ENCODE measurements at regions not wholly inside any gene's neighbourhood (a gene's known extent, or its start where the extent isn't known, plus 50 kb on each side); places are given as distances from the start of the nearest gene placed in this dataset.
A peak's percentile ranks its signal among the peaks of the same experiment; 100 is the strongest.

GRCh38 chr1:193514397-193514796, 328.0 kb upstream of the B3GALT2 start:
- intact Hi-C loops (cut with micrococcal nuclease), result no loop called here
- Mint-ChIP-seq H3K4me1 (ENCODE audit: low read depth) (peaks cover 7% of the 10 kb centered on the region), H3K9me3 (peaks cover 9% of the 10 kb centered on the region), H3K36me3 (ENCODE audit: low read depth) (peaks cover 7% of the 10 kb centered on the region), H3K27ac (no peak overlapping the region), H3K27me3 (ENCODE audit: low read depth) (no peaks in the 10 kb centered on the region), H3K4me3 (no peak overlapping the region)
- DNase-seq, result no peak
- CTCF ChIA-PET, result no interaction called here

- peaks cover 7% of the 10 kb centered on the region for H3K4me1 Mint-ChIP-seq (ENCODE audit: low read depth)
- H3K4me3 Mint-ChIP-seq, result no peak overlapping the region
- peaks cover 7% of the 10 kb centered on the region for H3K36me3 Mint-ChIP-seq (ENCODE audit: low read depth)
- intact Hi-C loops (cut with micrococcal nuclease), result no loop called here
- no peak overlapping the region for H3K27ac Mint-ChIP-seq
- CTCF ChIA-PET, result interaction anchor here (0.6 kb wide), 1 partner anchor 12 kb away, joined by 4 read pairs; no protein-coding TSS in a partner anchor
- H3K27me3 Mint-ChIP-seq (ENCODE audit: low read depth), result no peaks in the 10 kb centered on the region
- DNase-seq, result no peak
- peaks cover 9% of the 10 kb centered on the region for H3K9me3 Mint-ChIP-seq
Measured at GRCh38 chr1:193513032-193513431, 326.6 kb upstream of the B3GALT2 start.

- peaks cover 7% of the 10 kb centered on the region for H3K4me1 Mint-ChIP-seq (ENCODE audit: low read depth)
- no peaks in the 10 kb centered on the region for H3K36me3 Mint-ChIP-seq (ENCODE audit: low read depth)
- intact Hi-C loops (cut with micrococcal nuclease), result no loop called here
- CTCF ChIA-PET, result no interaction called here
- peaks cover 2% of the 10 kb centered on the region for H3K9me3 Mint-ChIP-seq
- H3K4me3 Mint-ChIP-seq, result no peak overlapping the region
- DNase-seq, result no peak
- no peak overlapping the region for H3K27ac Mint-ChIP-seq
- H3K27me3 Mint-ChIP-seq (ENCODE audit: low read depth), result no peaks in the 10 kb centered on the region
Measured at GRCh38 chr1:193504920-193505319, 318.5 kb upstream of the B3GALT2 start.

- intact Hi-C loops (cut with micrococcal nuclease), result no loop called here
- H3K36me3 Mint-ChIP-seq (ENCODE audit: low read depth), result no peaks in the 10 kb centered on the region
- H3K4me3 Mint-ChIP-seq, result no peak overlapping the region
- DNase-seq, result no peak
- peaks cover 5% of the 10 kb centered on the region for H3K4me1 Mint-ChIP-seq (ENCODE audit: low read depth)
- H3K9me3 Mint-ChIP-seq, result no peaks in the 10 kb centered on the region
- H3K27ac Mint-ChIP-seq, result no peak overlapping the region
- H3K27me3 Mint-ChIP-seq (ENCODE audit: low read depth), result no peaks in the 10 kb centered on the region
- CTCF ChIA-PET, result no interaction called here
Measured at GRCh38 chr1:193498088-193498655, 311.8 kb upstream of the B3GALT2 start.

- intact Hi-C loops (cut with micrococcal nuclease), result no loop called here
- H3K4me1 Mint-ChIP-seq (ENCODE audit: low read depth), result peaks cover 23% of the 10 kb centered on the region
- no peak for DNase-seq
- peaks cover 5% of the 10 kb centered on the region for H3K9me3 Mint-ChIP-seq
- CTCF ChIA-PET, result no interaction called here
- H3K27ac Mint-ChIP-seq, result no peak overlapping the region
- H3K4me3 Mint-ChIP-seq, result no peak overlapping the region
- H3K36me3 Mint-ChIP-seq (ENCODE audit: low read depth), result no peaks in the 10 kb centered on the region
- no peaks in the 10 kb centered on the region for H3K27me3 Mint-ChIP-seq (ENCODE audit: low read depth)
Measured at GRCh38 chr1:193494368-193494767, 308.0 kb upstream of the B3GALT2 start.

GRCh38 chr1:193489191-193489590, 302.8 kb upstream of the B3GALT2 start:
- Mint-ChIP-seq H3K9me3 (peaks cover 5% of the 10 kb centered on the region), H3K27me3 (ENCODE audit: low read depth) (no peaks in the 10 kb centered on the region), H3K27ac (no peak overlapping the region), H3K36me3 (ENCODE audit: low read depth) (no peaks in the 10 kb centered on the region), H3K4me1 (ENCODE audit: low read depth) (peaks cover 35% of the 10 kb centered on the region), H3K4me3 (no peak overlapping the region)
- CTCF ChIA-PET, result interaction anchor here (0.6 to 0.9 kb wide), 2 partner anchors 51 to 208 kb away, joined by 3 to 4 read pairs; no protein-coding TSS in a partner anchor
- DNase-seq, result no peak
- intact Hi-C loops (cut with micrococcal nuclease), result no loop called here

GRCh38 chr1:193487722-193488121, 301.3 kb upstream of the B3GALT2 start:
- H3K4me1 Mint-ChIP-seq (ENCODE audit: low read depth), result peaks cover 26% of the 10 kb centered on the region
- no peak for DNase-seq
- no peaks in the 10 kb centered on the region for H3K27me3 Mint-ChIP-seq (ENCODE audit: low read depth)
- CTCF ChIA-PET, result no interaction called here
- H3K9me3 Mint-ChIP-seq, result peaks cover 10% of the 10 kb centered on the region
- intact Hi-C loops (cut with micrococcal nuclease), result no loop called here
- no peak overlapping the region for H3K4me3 Mint-ChIP-seq
- H3K27ac Mint-ChIP-seq, result no peak overlapping the region
- no peaks in the 10 kb centered on the region for H3K36me3 Mint-ChIP-seq (ENCODE audit: low read depth)

- intact Hi-C loops (cut with micrococcal nuclease), result no loop called here
- Mint-ChIP-seq H3K4me1 (ENCODE audit: low read depth) (peaks cover 18% of the 10 kb centered on the region), H3K4me3 (no peak overlapping the region), H3K27me3 (ENCODE audit: low read depth) (no peaks in the 10 kb centered on the region), H3K9me3 (peaks cover 14% of the 10 kb centered on the region), H3K27ac (no peak overlapping the region), H3K36me3 (ENCODE audit: low read depth) (no peaks in the 10 kb centered on the region)
- CTCF ChIA-PET, result no interaction called here
- no peak for DNase-seq
Measured at GRCh38 chr1:193486671-193487229, 300.3 kb upstream of the B3GALT2 start.

- H3K27me3 Mint-ChIP-seq (ENCODE audit: low read depth), result no peaks in the 10 kb centered on the region
- peaks cover 3% of the 10 kb centered on the region for H3K36me3 Mint-ChIP-seq (ENCODE audit: low read depth)
- peaks cover 41% of the 10 kb centered on the region for H3K4me1 Mint-ChIP-seq (ENCODE audit: low read depth)
- H3K9me3 Mint-ChIP-seq, result peaks cover 9% of the 10 kb centered on the region
- DNase-seq, result no peak
- intact Hi-C loops (cut with micrococcal nuclease), result loop anchor here (1.0 kb wide), 1 partner anchor 809 kb away; no protein-coding TSS in a partner anchor
- CTCF ChIA-PET, result interaction anchor here (1.5 kb wide), 1 partner anchor 104 kb away, joined by 3 read pairs; no protein-coding TSS in a partner anchor
- no peak overlapping the region for H3K4me3 Mint-ChIP-seq
- no peak overlapping the region for H3K27ac Mint-ChIP-seq
Measured at GRCh38 chr1:193480755-193481154, 294.3 kb upstream of the B3GALT2 start.

GRCh38 chr1:193479187-193479586, 292.8 kb upstream of the B3GALT2 start:
- H3K4me3 Mint-ChIP-seq, result no peak overlapping the region
- intact Hi-C loops (cut with micrococcal nuclease), result loop anchor here (1.0 to 5.0 kb wide), 3 partner anchors 21 to 672 kb away; partner anchors contain the start of gene RGS2
- peaks cover 47% of the 10 kb centered on the region for H3K4me1 Mint-ChIP-seq (ENCODE audit: low read depth)
- peaks cover 3% of the 10 kb centered on the region for H3K36me3 Mint-ChIP-seq (ENCODE audit: low read depth)
- CTCF ChIA-PET, result interaction anchor here (0.6 to 1.5 kb wide), 2 partner anchors 106 to 144 kb away, joined by 3 read pairs; no protein-coding TSS in a partner anchor
- peak overlapping the region; percentile 68 for H3K27ac Mint-ChIP-seq
- H3K27me3 Mint-ChIP-seq (ENCODE audit: low read depth), result no peaks in the 10 kb centered on the region
- peak; percentile 83 for DNase-seq
- peaks cover 9% of the 10 kb centered on the region for H3K9me3 Mint-ChIP-seq

- CTCF ChIA-PET, result interaction anchor here (1.5 kb wide), 1 partner anchor 14 kb away, joined by 3 read pairs; no protein-coding TSS in a partner anchor
- Mint-ChIP-seq H3K4me1 (ENCODE audit: low read depth) (peaks cover 50% of the 10 kb centered on the region), H3K27me3 (ENCODE audit: low read depth) (no peaks in the 10 kb centered on the region), H3K36me3 (ENCODE audit: low read depth) (peaks cover 4% of the 10 kb centered on the region), H3K4me3 (no peak overlapping the region), H3K9me3 (peaks cover 5% of the 10 kb centered on the region), H3K27ac (no peak overlapping the region)
- intact Hi-C loops (cut with micrococcal nuclease), result loop anchor here (2.0 to 5.0 kb wide), 2 partner anchors 64 to 669 kb away; partner anchors contain the start of gene RGS2
- DNase-seq, result peak; percentile 9
Measured at GRCh38 chr1:193476748-193477147, 290.3 kb upstream of the B3GALT2 start.

- Mint-ChIP-seq H3K36me3 (ENCODE audit: low read depth) (peaks cover 1% of the 10 kb centered on the region), H3K27ac (no peak overlapping the region), H3K9me3 (peaks cover 5% of the 10 kb centered on the region), H3K27me3 (ENCODE audit: low read depth) (no peaks in the 10 kb centered on the region), H3K4me3 (no peak overlapping the region), H3K4me1 (ENCODE audit: low read depth) (peaks cover 33% of the 10 kb centered on the region)
- intact Hi-C loops (cut with micrococcal nuclease), result no loop called here
- DNase-seq, result no peak
- CTCF ChIA-PET, result interaction anchor here (0.6 kb wide), 2 partner anchors 10 to 56 kb away, joined by 3 read pairs; no protein-coding TSS in a partner anchor
Measured at GRCh38 chr1:193473932-193474331, 287.5 kb upstream of the B3GALT2 start.

- intact Hi-C loops (cut with micrococcal nuclease), result no loop called here
- CTCF ChIA-PET, result no interaction called here
- Mint-ChIP-seq H3K4me3 (no peak overlapping the region), H3K27me3 (ENCODE audit: low read depth) (no peaks in the 10 kb centered on the region), H3K4me1 (ENCODE audit: low read depth) (peaks cover 26% of the 10 kb centered on the region), H3K27ac (no peak overlapping the region), H3K9me3 (peaks cover 5% of the 10 kb centered on the region), H3K36me3 (ENCODE audit: low read depth) (peaks cover 1% of the 10 kb centered on the region)
- no peak for DNase-seq
Measured at GRCh38 chr1:193472838-193473398, 286.5 kb upstream of the B3GALT2 start.
